ENCODE measurements at regions not wholly inside any gene's neighbourhood (a gene's known extent, or its start where the extent isn't known, plus 50 kb on each side); places are given as distances from the start of the nearest gene placed in this dataset.

DNA sequence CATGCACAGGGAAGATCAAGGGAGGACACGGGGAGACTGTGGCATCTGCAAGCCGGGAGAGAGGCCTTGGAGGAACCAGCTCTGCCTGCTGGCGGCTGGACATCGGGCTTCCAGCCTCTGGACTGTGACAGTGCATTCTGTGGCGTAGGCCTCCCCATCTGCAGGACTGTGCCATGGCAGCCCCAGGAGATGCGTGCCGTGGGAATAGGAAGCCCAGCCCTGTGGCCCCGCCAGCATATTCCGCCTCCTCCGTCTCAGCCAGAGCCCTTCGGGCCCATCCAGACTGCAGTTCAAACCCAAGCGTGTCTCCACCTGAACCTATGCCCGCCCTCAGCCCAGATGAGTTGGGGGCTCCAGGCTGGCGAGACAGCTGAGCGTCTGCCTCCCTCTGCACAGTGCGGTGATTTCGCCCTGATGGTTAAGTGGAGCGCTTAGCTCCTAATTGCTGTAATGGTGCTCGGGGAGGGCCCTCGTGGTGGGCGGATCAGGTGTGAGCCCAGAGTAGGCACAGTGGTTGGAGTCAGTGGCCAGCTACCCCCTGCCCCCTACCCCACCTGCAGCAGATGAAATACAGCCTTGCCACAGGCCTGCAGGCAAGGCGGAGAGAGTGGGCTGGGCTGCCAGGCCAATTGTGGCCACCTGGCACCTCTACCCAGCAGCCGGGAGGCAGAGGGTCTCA is 133.9 kb downstream of the HMX1 start (continued):
- no peak for TF ChIP-seq HDAC2 (IDR thresholded peaks at IDR 0.05; ENCODE audit: borderline replicate concordance in 1 of 2, low read depth in 2 of 2, low read length in 2 of 2)
- TF ChIP-seq, protein P1, sequence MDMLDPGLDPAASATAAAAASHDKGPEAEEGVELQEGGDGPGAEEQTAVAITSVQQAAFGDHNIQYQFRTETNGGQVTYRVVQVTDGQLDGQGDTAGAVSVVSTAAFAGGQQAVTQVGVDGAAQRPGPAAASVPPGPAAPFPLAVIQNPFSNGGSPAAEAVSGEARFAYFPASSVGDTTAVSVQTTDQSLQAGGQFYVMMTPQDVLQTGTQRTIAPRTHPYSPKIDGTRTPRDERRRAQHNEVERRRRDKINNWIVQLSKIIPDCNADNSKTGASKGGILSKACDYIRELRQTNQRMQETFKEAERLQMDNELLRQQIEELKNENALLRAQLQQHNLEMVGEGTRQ (IDR thresholded peaks at IDR 0.05; ENCODE audit: low read length), result no peak
- no peak for TF ChIP-seq TEAD4 (IDR thresholded peaks at IDR 0.05; ENCODE audit: low read depth, low read length)
- TF ChIP-seq RBBP5 (IDR thresholded peaks at IDR 0.05; ENCODE audit: borderline replicate concordance, low read depth, low read length), result no peak

All from H1 (cell line).